WTC11 (cell line): ENCODE measurements at regions not wholly inside any gene's neighbourhood (a gene's known extent, or its start where the extent isn't known, plus 50 kb on each side); places are given as distances from the start of the nearest gene placed in this dataset.

ENCODE experiments used
- ATAC-seq: fragments of 200-7000 bp; cut with Tn5 transposase; 2 replicates; pipeline ENCODE4 v1.10.0; 2021; ENCODE audit warnings: mild to moderate bottlenecking, moderate library complexity
- CTCF ChIA-PET: fragments of 300-600 bp; sonication (Branson Sonifier 250); formaldehyde crosslinking; loops from one replicate; lab custom pipeline; 2021; ENCODE audit warnings: antibody characterized with exemption; lab: Charles Lee
- POLR2A ChIA-PET: fragments of 350-600 bp; sonication (Branson Sonifier 250); formaldehyde crosslinking; loops from one replicate; lab custom pipeline; 2021; ENCODE audit warnings: antibody characterized with exemption; lab: Charles Lee
- DNase-seq: peaks from one replicate; pipeline ENCODE4 v3.0.0; 2021; ENCODE audit warnings: low spot score
- H3K27ac Mint-ChIP-seq: 2 replicates; pipeline ENCODE4 v1.8.0; 2021; ENCODE audit warnings: mixed read lengths
- H3K27me3 Mint-ChIP-seq: 2 replicates; pipeline ENCODE4 v1.8.0; 2021; ENCODE audit warnings: low read depth, mild to moderate bottlenecking, moderate library complexity, mixed read lengths
- H3K36me3 Mint-ChIP-seq: 2 replicates; pipeline ENCODE4 v1.8.0; 2021; ENCODE audit warnings: mixed read lengths
- H3K4me1 Mint-ChIP-seq: 2 replicates; pipeline ENCODE4 v1.8.0; 2022; ENCODE audit warnings: mixed read lengths
- H3K4me3 Mint-ChIP-seq: 2 replicates; pipeline ENCODE4 v1.8.0; 2021; ENCODE audit warnings: mild to moderate bottlenecking, moderate library complexity, mixed read lengths
- H3K9me3 Mint-ChIP-seq: 2 replicates; pipeline ENCODE4 v1.8.0; 2021; ENCODE audit warnings: mixed read lengths
- ELF4 ChIP-seq: sonication (generic); formaldehyde crosslinking; IDR thresholded peaks from 2 replicates; pipeline ENCODE4 v1.8.1; 2022; ENCODE audit warnings: low read depth, mild to moderate bottlenecking, moderate library complexity, missing genetic modification reagents
- FOXJ3 ChIP-seq: sonication (generic); formaldehyde crosslinking; IDR thresholded peaks from 2 replicates; pipeline ENCODE4 v1.9.0; 2021; ENCODE audit warnings: missing genetic modification reagents, mild to moderate bottlenecking, borderline replicate concordance
- GABPB1 ChIP-seq: sonication (generic); formaldehyde crosslinking; IDR thresholded peaks from 2 replicates; pipeline ENCODE4 v1.8.1; 2023; ENCODE audit warnings: mild to moderate bottlenecking, missing genetic modification reagents
- NFE2L1 ChIP-seq: sonication (generic); formaldehyde crosslinking; IDR thresholded peaks from 2 replicates; pipeline ENCODE4 v1.8.1; 2023; ENCODE audit warnings: missing genetic modification reagents
- NR3C1 ChIP-seq: sonication (generic); formaldehyde crosslinking; conservative IDR thresholded peaks from 2 replicates; pipeline ENCODE4 v1.8.1; 2023; ENCODE audit warnings: low read depth, mild to moderate bottlenecking, missing genetic modification reagents
- RORB ChIP-seq: fragments of 250-450 bp; sonication (Bioruptor Pico); IDR thresholded peaks from 2 replicates; pipeline ENCODE4 v1.9.0; 2021; ENCODE audit warnings: mild to moderate bottlenecking
- SOX15 ChIP-seq: fragments of 250-450 bp; sonication (Bioruptor Pico); IDR thresholded peaks from 2 replicates; pipeline ENCODE4 v1.9.0; 2021; ENCODE audit warnings: mild to moderate bottlenecking
- SP1 ChIP-seq: sonication (generic); formaldehyde crosslinking; conservative IDR thresholded peaks from 2 replicates; pipeline ENCODE4 v1.8.1; 2022; ENCODE audit warnings: missing genetic modification reagents
- ZNF121 ChIP-seq: sonication (generic); formaldehyde crosslinking; IDR thresholded peaks from 2 replicates; pipeline ENCODE4 v1.8.0; 2023; ENCODE audit warnings: missing genetic modification reagents
- ZNF138 ChIP-seq: sonication (generic); formaldehyde crosslinking; conservative IDR thresholded peaks from 2 replicates; pipeline ENCODE4 v1.8.1; 2022; ENCODE audit warnings: mild to moderate bottlenecking, moderate library complexity, missing genetic modification reagents
- ZNF671 ChIP-seq: fragments of 250-450 bp; sonication (Bioruptor Pico); IDR thresholded peaks from 2 replicates; pipeline ENCODE4 v1.8.0; 2021; ENCODE audit warnings: mild to moderate bottlenecking
- TF ChIP-seq, protein P1 (sequence below): sonication (generic); formaldehyde crosslinking; IDR thresholded peaks from 2 replicates; pipeline ENCODE4 v1.8.1; 2023; ENCODE audit warnings: mild to moderate bottlenecking, missing genetic modification reagents, borderline replicate concordance
- TF ChIP-seq, protein P2 (sequence below): fragments of 200-600 bp; IDR thresholded peaks from 2 replicates; pipeline ENCODE4 v1.8.0; 2022; ENCODE audit warnings: antibody characterized with exemption
- TF ChIP-seq, protein P3 (sequence below): sonication (generic); formaldehyde crosslinking; IDR thresholded peaks from 2 replicates; pipeline ENCODE4 v1.8.1; 2022; ENCODE audit warnings: missing genetic modification reagents, borderline replicate concordance
- TF ChIP-seq, protein P4 (sequence below): sonication (generic); formaldehyde crosslinking; IDR thresholded peaks from 2 replicates; pipeline ENCODE4 v1.8.1; 2022; ENCODE audit warnings: low read depth, missing genetic modification reagents, borderline replicate concordance
- TF ChIP-seq, protein P5 (sequence below): sonication (generic); formaldehyde crosslinking; conservative IDR thresholded peaks from 2 replicates; pipeline ENCODE4 v1.8.1; 2023; ENCODE audit warnings: mild to moderate bottlenecking, low read depth, missing genetic modification reagents, moderate library complexity
- TF ChIP-seq, protein P6 (sequence below): sonication (generic); formaldehyde crosslinking; IDR thresholded peaks from 2 replicates; pipeline ENCODE4 v1.8.0; 2022; ENCODE audit warnings: mild to moderate bottlenecking, missing genetic modification reagents
- TF ChIP-seq, protein P7 (sequence below): fragments of 250-450 bp; sonication (Bioruptor Pico); IDR thresholded peaks from 2 replicates; pipeline ENCODE4 v1.9.0; 2021; ENCODE audit warnings: mild to moderate bottlenecking
- TF ChIP-seq, protein P8 (sequence below): sonication (generic); formaldehyde crosslinking; IDR thresholded peaks from 2 replicates; pipeline ENCODE4 v1.8.1; 2022; ENCODE audit warnings: mild to moderate bottlenecking, missing genetic modification reagents, moderate library complexity, borderline replicate concordance

DNA sequence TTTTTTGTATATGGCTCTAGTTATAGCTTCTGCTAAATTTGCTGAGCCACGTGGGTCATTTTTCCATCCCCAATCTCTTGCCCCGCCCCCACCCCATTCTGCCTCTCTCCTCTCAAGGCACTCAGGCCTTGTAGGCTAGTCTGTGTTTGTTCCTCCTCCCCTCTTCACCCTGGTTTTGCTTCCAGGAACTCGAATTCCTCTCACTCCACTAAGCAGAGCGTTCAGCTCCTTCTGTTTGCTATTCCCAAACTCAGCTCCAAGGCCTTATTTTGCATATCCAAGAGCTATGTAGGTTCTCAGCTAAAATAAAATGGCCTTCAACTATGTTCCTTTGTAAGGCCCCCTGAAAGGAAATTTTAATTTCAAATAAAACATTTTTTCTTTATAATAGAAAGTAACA, 1293.7 kb downstream of the EPHA7 start (continued):
- TF ChIP-seq, protein P1, sequence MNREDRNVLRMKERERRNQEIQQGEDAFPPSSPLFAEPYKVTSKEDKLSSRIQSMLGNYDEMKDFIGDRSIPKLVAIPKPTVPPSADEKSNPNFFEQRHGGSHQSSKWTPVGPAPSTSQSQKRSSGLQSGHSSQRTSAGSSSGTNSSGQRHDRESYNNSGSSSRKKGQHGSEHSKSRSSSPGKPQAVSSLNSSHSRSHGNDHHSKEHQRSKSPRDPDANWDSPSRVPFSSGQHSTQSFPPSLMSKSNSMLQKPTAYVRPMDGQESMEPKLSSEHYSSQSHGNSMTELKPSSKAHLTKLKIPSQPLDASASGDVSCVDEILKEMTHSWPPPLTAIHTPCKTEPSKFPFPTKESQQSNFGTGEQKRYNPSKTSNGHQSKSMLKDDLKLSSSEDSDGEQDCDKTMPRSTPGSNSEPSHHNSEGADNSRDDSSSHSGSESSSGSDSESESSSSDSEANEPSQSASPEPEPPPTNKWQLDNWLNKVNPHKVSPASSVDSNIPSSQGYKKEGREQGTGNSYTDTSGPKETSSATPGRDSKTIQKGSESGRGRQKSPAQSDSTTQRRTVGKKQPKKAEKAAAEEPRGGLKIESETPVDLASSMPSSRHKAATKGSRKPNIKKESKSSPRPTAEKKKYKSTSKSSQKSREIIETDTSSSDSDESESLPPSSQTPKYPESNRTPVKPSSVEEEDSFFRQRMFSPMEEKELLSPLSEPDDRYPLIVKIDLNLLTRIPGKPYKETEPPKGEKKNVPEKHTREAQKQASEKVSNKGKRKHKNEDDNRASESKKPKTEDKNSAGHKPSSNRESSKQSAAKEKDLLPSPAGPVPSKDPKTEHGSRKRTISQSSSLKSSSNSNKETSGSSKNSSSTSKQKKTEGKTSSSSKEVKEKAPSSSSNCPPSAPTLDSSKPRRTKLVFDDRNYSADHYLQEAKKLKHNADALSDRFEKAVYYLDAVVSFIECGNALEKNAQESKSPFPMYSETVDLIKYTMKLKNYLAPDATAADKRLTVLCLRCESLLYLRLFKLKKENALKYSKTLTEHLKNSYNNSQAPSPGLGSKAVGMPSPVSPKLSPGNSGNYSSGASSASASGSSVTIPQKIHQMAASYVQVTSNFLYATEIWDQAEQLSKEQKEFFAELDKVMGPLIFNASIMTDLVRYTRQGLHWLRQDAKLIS: no peak
- TF ChIP-seq RORB (no peak), SOX15 (CRISPR knock-in tag) (no peak), ZNF671 (CRISPR knock-in tag) (no peak), ZNF138 (CRISPR knock-in tag) (no peak), NR3C1 (CRISPR knock-in tag) (no peak)
- TF ChIP-seq, protein P2, sequence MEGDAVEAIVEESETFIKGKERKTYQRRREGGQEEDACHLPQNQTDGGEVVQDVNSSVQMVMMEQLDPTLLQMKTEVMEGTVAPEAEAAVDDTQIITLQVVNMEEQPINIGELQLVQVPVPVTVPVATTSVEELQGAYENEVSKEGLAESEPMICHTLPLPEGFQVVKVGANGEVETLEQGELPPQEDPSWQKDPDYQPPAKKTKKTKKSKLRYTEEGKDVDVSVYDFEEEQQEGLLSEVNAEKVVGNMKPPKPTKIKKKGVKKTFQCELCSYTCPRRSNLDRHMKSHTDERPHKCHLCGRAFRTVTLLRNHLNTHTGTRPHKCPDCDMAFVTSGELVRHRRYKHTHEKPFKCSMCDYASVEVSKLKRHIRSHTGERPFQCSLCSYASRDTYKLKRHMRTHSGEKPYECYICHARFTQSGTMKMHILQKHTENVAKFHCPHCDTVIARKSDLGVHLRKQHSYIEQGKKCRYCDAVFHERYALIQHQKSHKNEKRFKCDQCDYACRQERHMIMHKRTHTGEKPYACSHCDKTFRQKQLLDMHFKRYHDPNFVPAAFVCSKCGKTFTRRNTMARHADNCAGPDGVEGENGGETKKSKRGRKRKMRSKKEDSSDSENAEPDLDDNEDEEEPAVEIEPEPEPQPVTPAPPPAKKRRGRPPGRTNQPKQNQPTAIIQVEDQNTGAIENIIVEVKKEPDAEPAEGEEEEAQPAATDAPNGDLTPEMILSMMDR: no peak
- TF ChIP-seq, protein P3, sequence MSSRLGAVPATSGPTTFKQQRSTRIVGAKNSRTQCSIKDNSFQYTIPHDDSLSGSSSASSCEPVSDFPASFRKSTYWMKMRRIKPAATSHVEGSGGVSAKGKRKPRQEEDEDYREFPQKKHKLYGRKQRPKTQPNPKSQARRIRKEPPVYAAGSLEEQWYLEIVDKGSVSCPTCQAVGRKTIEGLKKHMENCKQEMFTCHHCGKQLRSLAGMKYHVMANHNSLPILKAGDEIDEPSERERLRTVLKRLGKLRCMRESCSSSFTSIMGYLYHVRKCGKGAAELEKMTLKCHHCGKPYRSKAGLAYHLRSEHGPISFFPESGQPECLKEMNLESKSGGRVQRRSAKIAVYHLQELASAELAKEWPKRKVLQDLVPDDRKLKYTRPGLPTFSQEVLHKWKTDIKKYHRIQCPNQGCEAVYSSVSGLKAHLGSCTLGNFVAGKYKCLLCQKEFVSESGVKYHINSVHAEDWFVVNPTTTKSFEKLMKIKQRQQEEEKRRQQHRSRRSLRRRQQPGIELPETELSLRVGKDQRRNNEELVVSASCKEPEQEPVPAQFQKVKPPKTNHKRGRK: no peak

DNA sequence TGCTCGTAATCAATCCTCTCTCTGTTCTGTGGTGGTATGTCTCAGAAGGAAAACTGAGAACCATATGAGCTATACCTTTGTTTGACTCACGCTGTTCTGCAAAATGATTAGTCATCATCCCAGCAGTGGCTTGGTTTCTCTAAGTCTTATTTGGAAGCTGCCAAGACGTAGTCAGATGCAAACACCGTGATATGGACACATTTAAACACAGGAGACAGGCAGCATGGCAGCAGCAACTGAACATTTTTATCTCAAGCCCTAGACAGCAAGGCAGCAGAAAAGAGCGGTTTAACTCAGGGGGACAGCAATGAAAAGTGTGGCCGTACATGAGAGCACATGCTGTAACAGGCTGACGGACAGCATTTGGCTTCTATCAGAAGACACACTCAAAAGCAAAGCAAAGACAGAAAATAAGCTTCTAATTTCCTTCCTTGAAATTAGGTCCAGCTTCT, 1295.1 kb downstream of the EPHA7 start:
- POLR2A ChIA-PET: interaction anchor here (0.6 kb wide), 1 partner anchor 122 kb away, joined by 4 read pairs; no protein-coding TSS in a partner anchor
- peaks cover 31% of the 10 kb centered on the region for H3K4me1 Mint-ChIP-seq
- no peaks in the 10 kb centered on the region for H3K9me3 Mint-ChIP-seq
- DNase-seq (no peak), ATAC-seq (no peak)
- H3K36me3 Mint-ChIP-seq: no peaks in the 10 kb centered on the region
- CTCF ChIA-PET: no interaction called here
- no peak overlapping the region for H3K4me3 Mint-ChIP-seq
- peaks cover 4% of the 10 kb centered on the region for H3K27me3 Mint-ChIP-seq
- H3K27ac Mint-ChIP-seq: peak overlapping the region; percentile 68; the same call in 1 of the 2 replicates
- TF ChIP-seq NFE2L1 (no peak), ZNF138 (CRISPR knock-in tag) (no peak), SP1 (no peak), ZNF121 (CRISPR knock-in tag) (no peak), ELF4 (CRISPR knock-in tag) (no peak), FOXJ3 (CRISPR knock-in tag) (no peak), GABPB1 (CRISPR knock-in tag) (no peak), NR3C1 (CRISPR knock-in tag) (no peak)
- TF ChIP-seq, protein P4, sequence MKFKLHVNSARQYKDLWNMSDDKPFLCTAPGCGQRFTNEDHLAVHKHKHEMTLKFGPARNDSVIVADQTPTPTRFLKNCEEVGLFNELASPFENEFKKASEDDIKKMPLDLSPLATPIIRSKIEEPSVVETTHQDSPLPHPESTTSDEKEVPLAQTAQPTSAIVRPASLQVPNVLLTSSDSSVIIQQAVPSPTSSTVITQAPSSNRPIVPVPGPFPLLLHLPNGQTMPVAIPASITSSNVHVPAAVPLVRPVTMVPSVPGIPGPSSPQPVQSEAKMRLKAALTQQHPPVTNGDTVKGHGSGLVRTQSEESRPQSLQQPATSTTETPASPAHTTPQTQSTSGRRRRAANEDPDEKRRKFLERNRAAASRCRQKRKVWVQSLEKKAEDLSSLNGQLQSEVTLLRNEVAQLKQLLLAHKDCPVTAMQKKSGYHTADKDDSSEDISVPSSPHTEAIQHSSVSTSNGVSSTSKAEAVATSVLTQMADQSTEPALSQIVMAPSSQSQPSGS: no peak
- TF ChIP-seq, protein P5, sequence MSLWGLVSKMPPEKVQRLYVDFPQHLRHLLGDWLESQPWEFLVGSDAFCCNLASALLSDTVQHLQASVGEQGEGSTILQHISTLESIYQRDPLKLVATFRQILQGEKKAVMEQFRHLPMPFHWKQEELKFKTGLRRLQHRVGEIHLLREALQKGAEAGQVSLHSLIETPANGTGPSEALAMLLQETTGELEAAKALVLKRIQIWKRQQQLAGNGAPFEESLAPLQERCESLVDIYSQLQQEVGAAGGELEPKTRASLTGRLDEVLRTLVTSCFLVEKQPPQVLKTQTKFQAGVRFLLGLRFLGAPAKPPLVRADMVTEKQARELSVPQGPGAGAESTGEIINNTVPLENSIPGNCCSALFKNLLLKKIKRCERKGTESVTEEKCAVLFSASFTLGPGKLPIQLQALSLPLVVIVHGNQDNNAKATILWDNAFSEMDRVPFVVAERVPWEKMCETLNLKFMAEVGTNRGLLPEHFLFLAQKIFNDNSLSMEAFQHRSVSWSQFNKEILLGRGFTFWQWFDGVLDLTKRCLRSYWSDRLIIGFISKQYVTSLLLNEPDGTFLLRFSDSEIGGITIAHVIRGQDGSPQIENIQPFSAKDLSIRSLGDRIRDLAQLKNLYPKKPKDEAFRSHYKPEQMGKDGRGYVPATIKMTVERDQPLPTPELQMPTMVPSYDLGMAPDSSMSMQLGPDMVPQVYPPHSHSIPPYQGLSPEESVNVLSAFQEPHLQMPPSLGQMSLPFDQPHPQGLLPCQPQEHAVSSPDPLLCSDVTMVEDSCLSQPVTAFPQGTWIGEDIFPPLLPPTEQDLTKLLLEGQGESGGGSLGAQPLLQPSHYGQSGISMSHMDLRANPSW (CRISPR knock-in tag): no peak
- TF ChIP-seq, protein P6, sequence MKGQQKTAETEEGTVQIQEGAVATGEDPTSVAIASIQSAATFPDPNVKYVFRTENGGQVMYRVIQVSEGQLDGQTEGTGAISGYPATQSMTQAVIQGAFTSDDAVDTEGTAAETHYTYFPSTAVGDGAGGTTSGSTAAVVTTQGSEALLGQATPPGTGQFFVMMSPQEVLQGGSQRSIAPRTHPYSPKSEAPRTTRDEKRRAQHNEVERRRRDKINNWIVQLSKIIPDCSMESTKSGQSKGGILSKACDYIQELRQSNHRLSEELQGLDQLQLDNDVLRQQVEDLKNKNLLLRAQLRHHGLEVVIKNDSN (CRISPR knock-in tag): no peak
- TF ChIP-seq, protein P7, sequence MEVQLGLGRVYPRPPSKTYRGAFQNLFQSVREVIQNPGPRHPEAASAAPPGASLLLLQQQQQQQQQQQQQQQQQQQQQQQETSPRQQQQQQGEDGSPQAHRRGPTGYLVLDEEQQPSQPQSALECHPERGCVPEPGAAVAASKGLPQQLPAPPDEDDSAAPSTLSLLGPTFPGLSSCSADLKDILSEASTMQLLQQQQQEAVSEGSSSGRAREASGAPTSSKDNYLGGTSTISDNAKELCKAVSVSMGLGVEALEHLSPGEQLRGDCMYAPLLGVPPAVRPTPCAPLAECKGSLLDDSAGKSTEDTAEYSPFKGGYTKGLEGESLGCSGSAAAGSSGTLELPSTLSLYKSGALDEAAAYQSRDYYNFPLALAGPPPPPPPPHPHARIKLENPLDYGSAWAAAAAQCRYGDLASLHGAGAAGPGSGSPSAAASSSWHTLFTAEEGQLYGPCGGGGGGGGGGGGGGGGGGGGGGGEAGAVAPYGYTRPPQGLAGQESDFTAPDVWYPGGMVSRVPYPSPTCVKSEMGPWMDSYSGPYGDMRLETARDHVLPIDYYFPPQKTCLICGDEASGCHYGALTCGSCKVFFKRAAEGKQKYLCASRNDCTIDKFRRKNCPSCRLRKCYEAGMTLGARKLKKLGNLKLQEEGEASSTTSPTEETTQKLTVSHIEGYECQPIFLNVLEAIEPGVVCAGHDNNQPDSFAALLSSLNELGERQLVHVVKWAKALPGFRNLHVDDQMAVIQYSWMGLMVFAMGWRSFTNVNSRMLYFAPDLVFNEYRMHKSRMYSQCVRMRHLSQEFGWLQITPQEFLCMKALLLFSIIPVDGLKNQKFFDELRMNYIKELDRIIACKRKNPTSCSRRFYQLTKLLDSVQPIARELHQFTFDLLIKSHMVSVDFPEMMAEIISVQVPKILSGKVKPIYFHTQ: no peak
- TF ChIP-seq, protein P8, sequence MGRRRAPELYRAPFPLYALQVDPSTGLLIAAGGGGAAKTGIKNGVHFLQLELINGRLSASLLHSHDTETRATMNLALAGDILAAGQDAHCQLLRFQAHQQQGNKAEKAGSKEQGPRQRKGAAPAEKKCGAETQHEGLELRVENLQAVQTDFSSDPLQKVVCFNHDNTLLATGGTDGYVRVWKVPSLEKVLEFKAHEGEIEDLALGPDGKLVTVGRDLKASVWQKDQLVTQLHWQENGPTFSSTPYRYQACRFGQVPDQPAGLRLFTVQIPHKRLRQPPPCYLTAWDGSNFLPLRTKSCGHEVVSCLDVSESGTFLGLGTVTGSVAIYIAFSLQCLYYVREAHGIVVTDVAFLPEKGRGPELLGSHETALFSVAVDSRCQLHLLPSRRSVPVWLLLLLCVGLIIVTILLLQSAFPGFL (CRISPR knock-in tag): no peak
